ENCODE measurements at regions not wholly inside any gene's neighbourhood (a gene's known extent, or its start where the extent isn't known, plus 50 kb on each side); places are given as distances from the start of the nearest gene placed in this dataset.

DNA sequence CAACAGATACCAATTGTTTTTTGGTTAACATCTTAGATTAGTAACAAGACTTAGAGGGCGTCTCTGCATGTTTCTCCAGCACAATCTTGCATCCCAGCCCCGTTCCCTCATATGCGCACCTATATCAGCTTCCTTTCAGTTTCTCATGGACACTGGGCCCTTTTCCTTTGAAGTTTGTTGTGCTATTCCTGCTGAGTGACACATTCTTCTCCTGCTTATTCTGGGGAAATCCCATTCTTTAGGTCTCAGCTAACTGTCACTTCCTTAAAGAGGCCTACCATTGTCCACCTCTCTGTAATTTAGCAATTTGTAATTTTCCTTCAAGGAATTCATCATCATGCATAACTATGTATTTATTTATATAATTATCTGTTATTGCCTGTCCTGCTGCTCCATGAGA lies 110.3 kb upstream of the STEAP1B start:
- TF ChIP-seq POLR2A (IDR thresholded peaks at IDR 0.05) (no peak), CTCF (IDR thresholded peaks at IDR 0.05) (no peak)

Measured in body of pancreas (tissue), 4 donors.